VCaP (cell line): ENCODE measurements at regions not wholly inside any gene's neighbourhood (a gene's known extent, or its start where the extent isn't known, plus 50 kb on each side); places are given as distances from the start of the nearest gene placed in this dataset.
"Not testable (repeated sequence)": the region's sequence is repeated elsewhere in the genome, so short reads cannot be mapped to it uniquely, and the experiment has no call there.

ENCODE experiments used
- H3K27ac ChIP-seq: fragments of 450-650 bp; 2 replicates; pipeline ENCODE4 v1.5.1; 2017
- TF ChIP-seq, protein P1 (sequence below): fragments of 450-650 bp; conservative IDR thresholded peaks from 2 replicates; pipeline ENCODE4 v1.5.1; 2017; ENCODE audit warnings: mild to moderate bottlenecking, moderate library complexity

DNA sequence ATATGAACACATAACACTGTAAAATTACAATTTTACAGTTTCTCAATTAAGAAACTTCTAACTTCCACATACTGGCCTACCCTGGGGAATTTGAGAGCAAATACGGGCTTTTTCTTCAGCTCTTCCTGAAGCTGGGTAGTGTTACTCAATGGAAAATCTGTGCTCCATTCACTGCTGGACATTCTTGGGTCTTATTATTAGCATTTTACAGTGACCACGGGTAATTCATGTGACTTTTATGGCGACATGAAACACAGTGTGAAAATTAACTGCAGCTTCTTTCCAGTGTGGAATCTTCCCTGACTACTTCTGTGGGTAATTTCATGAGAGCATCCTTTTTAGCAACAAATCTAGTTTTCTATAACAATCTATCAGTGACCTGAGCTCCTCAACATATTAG is 423.7 kb upstream of the ANO5 start:
- TF ChIP-seq, protein P1, sequence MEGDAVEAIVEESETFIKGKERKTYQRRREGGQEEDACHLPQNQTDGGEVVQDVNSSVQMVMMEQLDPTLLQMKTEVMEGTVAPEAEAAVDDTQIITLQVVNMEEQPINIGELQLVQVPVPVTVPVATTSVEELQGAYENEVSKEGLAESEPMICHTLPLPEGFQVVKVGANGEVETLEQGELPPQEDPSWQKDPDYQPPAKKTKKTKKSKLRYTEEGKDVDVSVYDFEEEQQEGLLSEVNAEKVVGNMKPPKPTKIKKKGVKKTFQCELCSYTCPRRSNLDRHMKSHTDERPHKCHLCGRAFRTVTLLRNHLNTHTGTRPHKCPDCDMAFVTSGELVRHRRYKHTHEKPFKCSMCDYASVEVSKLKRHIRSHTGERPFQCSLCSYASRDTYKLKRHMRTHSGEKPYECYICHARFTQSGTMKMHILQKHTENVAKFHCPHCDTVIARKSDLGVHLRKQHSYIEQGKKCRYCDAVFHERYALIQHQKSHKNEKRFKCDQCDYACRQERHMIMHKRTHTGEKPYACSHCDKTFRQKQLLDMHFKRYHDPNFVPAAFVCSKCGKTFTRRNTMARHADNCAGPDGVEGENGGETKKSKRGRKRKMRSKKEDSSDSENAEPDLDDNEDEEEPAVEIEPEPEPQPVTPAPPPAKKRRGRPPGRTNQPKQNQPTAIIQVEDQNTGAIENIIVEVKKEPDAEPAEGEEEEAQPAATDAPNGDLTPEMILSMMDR: no peak
- H3K27ac ChIP-seq: no peak overlapping the region

DNA sequence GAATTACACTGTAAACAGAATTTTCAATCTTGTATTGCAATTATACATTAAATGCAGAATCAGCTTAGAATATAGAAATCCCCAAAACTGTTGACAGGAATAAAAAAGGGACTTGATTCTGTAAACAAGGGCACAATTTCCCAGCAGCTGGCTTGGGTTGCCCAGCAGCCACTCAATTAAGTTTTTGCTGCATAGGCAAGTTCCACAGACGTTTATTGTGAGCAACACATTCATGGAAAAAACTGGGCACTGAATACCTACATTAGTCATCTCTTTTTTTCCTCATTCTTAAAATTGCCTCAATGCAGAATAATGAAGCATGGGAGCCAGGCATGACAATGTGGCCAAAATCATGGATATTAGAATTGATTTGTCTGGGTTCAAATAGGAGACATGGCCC is 421.8 kb upstream of the ANO5 start:
- TF ChIP-seq, protein P1: no peak
- H3K27ac ChIP-seq: no peak overlapping the region

- TF ChIP-seq, protein P1: no peak
Observed at GRCh38 chr11:21774212-21774611, 418.7 kb upstream of the ANO5 start.

DNA sequence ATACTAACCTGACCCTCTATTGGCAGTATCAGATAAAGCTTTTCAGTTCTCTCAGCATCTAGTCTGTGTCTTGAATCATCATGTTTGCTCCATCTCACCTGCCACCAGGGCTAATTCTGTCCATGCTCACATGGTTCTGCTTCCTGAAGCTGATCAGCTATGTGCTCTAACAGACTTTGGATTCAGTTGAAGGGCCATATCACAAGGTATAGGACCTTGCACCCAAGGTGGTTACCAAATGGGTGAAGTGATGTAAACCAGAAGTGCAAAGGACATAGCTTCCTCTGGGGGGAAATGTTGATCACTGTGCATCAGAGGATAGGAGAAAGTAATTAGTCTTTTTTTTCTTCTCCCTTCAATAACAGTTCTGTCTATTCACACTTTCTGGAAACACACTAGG is 417.0 kb upstream of the ANO5 start:
- TF ChIP-seq, protein P1: no peak
- no peak overlapping the region for H3K27ac ChIP-seq

More at GRCh38 chr11:21774212-21774611, 418.7 kb upstream of the ANO5 start:
- no peak overlapping the region for H3K27ac ChIP-seq

- H3K27ac ChIP-seq: no peak overlapping the region
- TF ChIP-seq, protein P1: no peak
Observed at GRCh38 chr11:21783954-21784353, 408.9 kb upstream of the ANO5 start.

DNA sequence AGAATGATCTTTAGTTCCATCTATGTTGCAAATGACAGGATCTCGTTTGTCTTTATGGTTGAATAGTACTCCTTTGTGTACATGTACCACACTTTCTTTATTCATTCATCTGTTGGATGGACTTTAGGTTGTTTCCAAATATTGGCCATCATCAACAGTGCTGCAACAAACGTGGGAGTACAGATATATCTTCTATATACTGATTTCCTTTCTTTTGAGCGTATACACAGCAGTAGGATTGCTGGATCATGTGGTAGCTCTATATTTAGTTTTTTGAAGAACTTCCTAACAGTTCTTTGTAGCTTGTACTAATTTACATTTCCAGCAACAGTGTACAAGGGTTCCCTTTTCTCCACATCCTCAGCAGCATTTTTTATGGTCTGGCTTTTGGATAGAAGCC is 407.5 kb upstream of the ANO5 start:
- H3K27ac ChIP-seq: no peak overlapping the region
- TF ChIP-seq, protein P1: no peak

GRCh38 chr11:21794306-21794705 is 398.6 kb upstream of the ANO5 start:
- TF ChIP-seq, protein P1: no peak
- no peak overlapping the region for H3K27ac ChIP-seq

DNA sequence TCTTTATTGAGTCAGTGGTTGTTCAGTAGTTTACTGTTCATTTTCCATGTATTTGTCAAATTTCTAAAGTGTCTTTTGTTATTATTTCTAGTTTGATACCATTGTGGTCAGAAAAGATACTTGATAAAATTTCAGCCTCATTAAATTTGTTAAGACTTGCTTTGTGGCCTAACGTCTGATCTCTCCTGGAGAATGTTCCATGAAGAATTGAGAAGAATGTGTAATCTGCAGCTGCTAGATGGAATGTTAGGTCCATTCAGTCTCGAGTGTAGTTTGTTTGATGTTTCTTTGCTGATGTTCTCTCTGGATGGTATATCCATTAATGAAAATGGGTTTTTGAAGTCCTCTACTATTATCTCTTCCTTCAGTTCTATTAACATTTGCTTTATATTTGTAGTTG is 394.7 kb upstream of the ANO5 start:
- no peak overlapping the region for H3K27ac ChIP-seq
- TF ChIP-seq, protein P1: no peak

DNA sequence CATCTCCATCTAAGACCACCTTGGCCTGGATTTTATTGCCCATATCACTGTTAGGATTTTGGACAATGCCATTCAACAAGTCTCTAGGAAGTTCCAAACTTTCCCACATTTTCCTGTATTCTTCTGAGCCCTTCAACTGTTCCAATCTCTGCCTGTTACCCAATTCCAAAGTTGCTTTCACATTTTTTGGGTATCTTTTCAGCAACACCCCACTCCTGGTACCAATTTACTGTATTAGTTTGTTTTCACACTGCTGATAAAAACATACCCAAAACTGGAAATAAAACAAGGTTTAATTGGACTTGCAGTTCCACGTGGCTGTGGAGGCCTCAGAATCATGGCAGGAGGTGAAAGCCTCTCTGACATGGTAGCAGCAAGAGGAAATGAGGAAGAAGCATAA is 388.4 kb upstream of the ANO5 start:
- not testable (repeated sequence) for H3K27ac ChIP-seq
